ENCODE measurements at regions not wholly inside any gene's neighbourhood (a gene's known extent, or its start where the extent isn't known, plus 50 kb on each side); places are given as distances from the start of the nearest gene placed in this dataset.

GRCh38 chr13:50280441-50280937, 265.2 kb downstream of the KCNRG start:
- Mint-ChIP-seq H3K27me3 (ENCODE audit: unreplicated experiment) (no peaks in the 10 kb centered on the region), H3K4me3 (ENCODE audit: unreplicated experiment) (no peak overlapping the region), H3K4me1 (ENCODE audit: unreplicated experiment) (no peaks in the 10 kb centered on the region), H3K9me3 (ENCODE audit: unreplicated experiment) (peaks cover 8% of the 10 kb centered on the region), H3K27ac (ENCODE audit: unreplicated experiment) (no peak overlapping the region), H3K36me3 (ENCODE audit: unreplicated experiment) (peaks cover 6% of the 10 kb centered on the region)
- TF ChIP-seq CTCF (IDR thresholded peaks at IDR 0.05), result no peak
- no peak for DNase-seq (ENCODE audit: extremely low spot score, unreplicated experiment)

- Mint-ChIP-seq H3K4me1 (ENCODE audit: unreplicated experiment) (peaks cover 3% of the 10 kb centered on the region), H3K9me3 (ENCODE audit: unreplicated experiment) (peaks cover 8% of the 10 kb centered on the region)
- DNase-seq (ENCODE audit: extremely low spot score, unreplicated experiment), result no peak
These were observed 266.8 kb downstream of the KCNRG start for GRCh38 chr13:50282016-50282415.

GRCh38 chr13:50283017-50283416, 267.8 kb downstream of the KCNRG start:
- TF ChIP-seq CTCF (IDR thresholded peaks at IDR 0.05), result no peak
- DNase-seq (ENCODE audit: extremely low spot score, unreplicated experiment), result no peak
- H3K27me3 Mint-ChIP-seq (ENCODE audit: unreplicated experiment), result no peaks in the 10 kb centered on the region
- no peak overlapping the region for H3K4me3 Mint-ChIP-seq (ENCODE audit: unreplicated experiment)
- H3K36me3 Mint-ChIP-seq (ENCODE audit: unreplicated experiment), result peaks cover 6% of the 10 kb centered on the region
- H3K4me1 Mint-ChIP-seq (ENCODE audit: unreplicated experiment), result peaks cover 3% of the 10 kb centered on the region
- no peak overlapping the region for H3K27ac Mint-ChIP-seq (ENCODE audit: unreplicated experiment)
- H3K9me3 Mint-ChIP-seq (ENCODE audit: unreplicated experiment), result peaks cover 9% of the 10 kb centered on the region

More at GRCh38 chr13:50282016-50282415, 266.8 kb downstream of the KCNRG start:
- no peak for TF ChIP-seq CTCF (IDR thresholded peaks at IDR 0.05)
- Mint-ChIP-seq H3K27me3 (ENCODE audit: unreplicated experiment) (no peaks in the 10 kb centered on the region), H3K4me3 (ENCODE audit: unreplicated experiment) (no peak overlapping the region), H3K27ac (ENCODE audit: unreplicated experiment) (no peak overlapping the region), H3K36me3 (ENCODE audit: unreplicated experiment) (peaks cover 6% of the 10 kb centered on the region)

- H3K4me3 Mint-ChIP-seq (ENCODE audit: unreplicated experiment), result no peak overlapping the region
- peaks cover 6% of the 10 kb centered on the region for H3K36me3 Mint-ChIP-seq (ENCODE audit: unreplicated experiment)
- DNase-seq (ENCODE audit: extremely low spot score, unreplicated experiment), result no peak
- TF ChIP-seq CTCF (IDR thresholded peaks at IDR 0.05), result no peak
- H3K27me3 Mint-ChIP-seq (ENCODE audit: unreplicated experiment), result no peaks in the 10 kb centered on the region
- peaks cover 19% of the 10 kb centered on the region for H3K9me3 Mint-ChIP-seq (ENCODE audit: unreplicated experiment)
- H3K27ac Mint-ChIP-seq (ENCODE audit: unreplicated experiment), result no peak overlapping the region
- H3K4me1 Mint-ChIP-seq (ENCODE audit: unreplicated experiment), result peaks cover 3% of the 10 kb centered on the region
These were observed 269.3 kb downstream of the KCNRG start for GRCh38 chr13:50284540-50284939.

- DNase-seq (ENCODE audit: extremely low spot score, unreplicated experiment), result no peak
- Mint-ChIP-seq H3K27ac (ENCODE audit: unreplicated experiment) (no peak overlapping the region), H3K36me3 (ENCODE audit: unreplicated experiment) (peaks cover 6% of the 10 kb centered on the region), H3K4me3 (ENCODE audit: unreplicated experiment) (no peak overlapping the region), H3K27me3 (ENCODE audit: unreplicated experiment) (no peaks in the 10 kb centered on the region), H3K4me1 (ENCODE audit: unreplicated experiment) (peaks cover 3% of the 10 kb centered on the region), H3K9me3 (ENCODE audit: unreplicated experiment) (peaks cover 24% of the 10 kb centered on the region)
- TF ChIP-seq CTCF (IDR thresholded peaks at IDR 0.05), result no peak
These were observed 270.0 kb downstream of the KCNRG start for GRCh38 chr13:50285283-50285682.
